ENCODE measurements at regions not wholly inside any gene's neighbourhood (a gene's known extent, or its start where the extent isn't known, plus 50 kb on each side); places are given as distances from the start of the nearest gene placed in this dataset.

DNA sequence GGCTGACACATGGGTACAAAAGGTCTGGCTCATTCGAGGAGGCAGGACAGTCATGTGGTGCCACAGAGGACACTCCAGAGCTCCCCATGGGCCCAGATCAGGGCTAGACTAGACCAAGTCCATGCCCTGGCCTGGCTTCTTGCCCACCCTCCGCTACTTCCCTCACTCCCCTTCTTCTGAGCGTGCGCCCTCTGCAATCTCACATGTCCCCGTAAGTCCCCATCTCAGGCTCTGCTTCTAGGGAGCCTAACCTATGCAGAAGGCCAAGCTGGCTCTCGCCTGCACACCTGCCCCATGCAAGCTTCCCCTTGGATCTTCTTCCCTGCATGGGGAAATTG lies 553.6 kb downstream of the PTPRU start:
- Histone ChIP-seq H3K36me3 (no peaks in the 10 kb centered on the region), H3K27me3 (no peaks in the 10 kb centered on the region), H3K4me1 (no peaks in the 10 kb centered on the region), H3K4me3 (ENCODE audit: low read depth, low read length) (no peak overlapping the region), H3K9me3 (no peaks in the 10 kb centered on the region)
- TF ChIP-seq, protein P1, sequence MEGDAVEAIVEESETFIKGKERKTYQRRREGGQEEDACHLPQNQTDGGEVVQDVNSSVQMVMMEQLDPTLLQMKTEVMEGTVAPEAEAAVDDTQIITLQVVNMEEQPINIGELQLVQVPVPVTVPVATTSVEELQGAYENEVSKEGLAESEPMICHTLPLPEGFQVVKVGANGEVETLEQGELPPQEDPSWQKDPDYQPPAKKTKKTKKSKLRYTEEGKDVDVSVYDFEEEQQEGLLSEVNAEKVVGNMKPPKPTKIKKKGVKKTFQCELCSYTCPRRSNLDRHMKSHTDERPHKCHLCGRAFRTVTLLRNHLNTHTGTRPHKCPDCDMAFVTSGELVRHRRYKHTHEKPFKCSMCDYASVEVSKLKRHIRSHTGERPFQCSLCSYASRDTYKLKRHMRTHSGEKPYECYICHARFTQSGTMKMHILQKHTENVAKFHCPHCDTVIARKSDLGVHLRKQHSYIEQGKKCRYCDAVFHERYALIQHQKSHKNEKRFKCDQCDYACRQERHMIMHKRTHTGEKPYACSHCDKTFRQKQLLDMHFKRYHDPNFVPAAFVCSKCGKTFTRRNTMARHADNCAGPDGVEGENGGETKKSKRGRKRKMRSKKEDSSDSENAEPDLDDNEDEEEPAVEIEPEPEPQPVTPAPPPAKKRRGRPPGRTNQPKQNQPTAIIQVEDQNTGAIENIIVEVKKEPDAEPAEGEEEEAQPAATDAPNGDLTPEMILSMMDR (IDR thresholded peaks at IDR 0.05; ENCODE audit: low read depth, low read length): no peak
- no peak for DNase-seq

DNA sequence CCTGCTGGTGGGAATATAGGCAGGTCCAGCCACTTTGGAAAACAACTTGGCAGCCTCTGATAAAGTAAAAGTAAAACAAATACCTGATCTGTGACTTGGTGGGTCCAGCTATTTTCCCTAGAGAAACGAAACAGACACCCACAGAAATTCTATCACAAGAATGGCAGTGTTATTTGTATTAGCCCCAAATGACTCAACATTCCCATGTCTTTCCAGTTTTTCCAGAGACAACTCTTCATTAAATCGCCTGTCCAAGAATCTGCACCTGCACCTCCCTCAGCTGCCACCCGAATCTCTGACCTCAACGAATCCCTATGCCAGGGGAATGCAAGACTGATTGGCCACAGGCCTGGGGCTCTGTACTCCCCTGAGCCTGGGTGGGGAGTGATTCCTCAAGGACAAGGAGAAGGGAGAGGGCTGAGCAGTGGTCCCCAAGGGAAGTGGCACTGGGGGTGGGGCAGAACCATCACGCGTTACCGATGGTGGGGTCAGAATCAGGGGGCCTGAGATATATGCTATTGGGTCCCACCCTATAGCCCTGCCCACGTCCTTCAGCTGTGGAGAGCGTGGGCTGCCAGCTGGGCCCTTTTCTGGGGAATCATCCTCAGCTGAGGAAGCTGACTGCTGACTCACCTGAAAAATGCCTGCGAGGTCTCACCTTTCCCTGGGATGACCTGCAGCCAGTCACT lies 553.0 kb downstream of the PTPRU start:
- DNase-seq: no peak
- Histone ChIP-seq H3K9me3 (no peaks in the 10 kb centered on the region), H3K36me3 (no peaks in the 10 kb centered on the region), H3K4me3 (ENCODE audit: low read depth, low read length) (no peak overlapping the region), H3K27me3 (no peaks in the 10 kb centered on the region), H3K4me1 (no peaks in the 10 kb centered on the region)
- TF ChIP-seq, protein P1 (IDR thresholded peaks at IDR 0.05; ENCODE audit: low read depth, low read length): no peak

DNA sequence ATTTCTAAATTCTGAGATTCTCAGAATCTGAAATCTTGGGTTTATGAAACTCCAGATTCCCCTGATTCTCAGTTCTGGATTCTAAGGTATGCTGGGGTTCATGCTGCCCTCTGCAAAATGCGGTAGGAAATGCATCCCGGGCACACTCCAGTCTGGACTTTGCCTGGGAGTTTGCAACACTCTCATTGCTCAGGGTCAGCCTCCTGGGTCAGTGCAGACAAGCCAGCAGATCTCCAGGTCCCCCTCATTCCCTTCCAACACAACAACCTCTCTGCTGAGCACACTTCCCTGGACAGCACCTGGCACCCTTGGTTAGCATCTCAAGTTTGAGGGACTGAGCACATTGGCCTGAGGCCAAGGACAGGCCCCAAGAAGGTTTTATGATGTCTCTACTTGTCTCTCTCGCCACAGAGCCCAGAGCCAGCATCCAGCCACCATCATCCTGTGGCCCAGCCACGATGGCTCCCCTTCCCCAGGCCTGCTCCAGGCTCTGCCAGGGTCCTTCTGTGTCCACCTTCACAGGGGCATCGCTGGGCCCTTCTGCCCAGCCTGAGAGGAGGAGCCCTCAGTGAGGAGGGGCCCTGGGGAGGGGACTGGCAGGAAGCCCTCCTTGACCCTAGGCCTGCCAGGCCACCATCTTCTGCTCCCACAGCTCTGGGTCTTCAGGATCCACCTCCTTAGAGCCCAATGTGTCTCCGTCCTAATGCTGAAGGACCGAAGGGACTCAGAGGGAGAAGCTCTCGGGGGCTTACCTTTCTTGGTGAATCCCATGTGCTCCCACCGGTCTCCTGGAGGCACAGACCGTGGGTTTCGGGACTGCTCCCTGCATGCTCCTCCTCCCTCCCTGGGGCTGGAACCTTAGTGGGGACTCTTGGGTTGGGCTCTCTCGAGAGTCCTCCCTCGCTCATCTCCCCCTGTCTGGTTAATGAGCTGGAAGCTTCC lies 550.7 kb downstream of the PTPRU start:
- Histone ChIP-seq H3K4me1 (no peaks in the 10 kb centered on the region), H3K27me3 (no peaks in the 10 kb centered on the region), H3K36me3 (no peaks in the 10 kb centered on the region), H3K9me3 (no peaks in the 10 kb centered on the region), H3K4me3 (ENCODE audit: low read depth, low read length) (no peak overlapping the region)
- DNase-seq: no peak
- TF ChIP-seq, protein P1 (IDR thresholded peaks at IDR 0.05; ENCODE audit: low read depth, low read length): no peak

DNA sequence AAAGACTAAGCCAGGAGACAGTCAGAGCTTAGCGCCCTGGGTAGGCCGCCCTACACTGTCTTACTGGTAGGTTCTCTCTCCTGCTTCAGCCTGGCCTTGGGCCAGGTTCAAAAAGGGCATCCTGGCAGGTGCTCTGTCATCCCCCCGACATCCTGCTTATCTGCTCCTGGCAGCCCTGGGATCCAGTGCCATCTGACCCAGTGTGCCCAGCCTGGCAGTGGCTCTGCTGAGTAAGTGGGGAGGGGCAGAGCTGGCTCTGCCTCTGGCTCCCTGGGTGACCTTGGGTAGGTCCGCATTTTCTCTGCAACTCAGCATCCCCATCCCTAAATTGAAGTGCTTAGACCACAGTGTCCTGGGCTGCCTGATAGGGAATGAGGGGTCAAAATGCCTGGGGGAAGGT lies 549.9 kb downstream of the PTPRU start:
- Histone ChIP-seq H3K27me3 (no peaks in the 10 kb centered on the region), H3K9me3 (no peaks in the 10 kb centered on the region), H3K4me3 (ENCODE audit: low read depth, low read length) (no peak overlapping the region), H3K36me3 (no peaks in the 10 kb centered on the region), H3K4me1 (no peaks in the 10 kb centered on the region)
- TF ChIP-seq, protein P1 (IDR thresholded peaks at IDR 0.05; ENCODE audit: low read depth, low read length): no peak
- DNase-seq: no peak

DNA sequence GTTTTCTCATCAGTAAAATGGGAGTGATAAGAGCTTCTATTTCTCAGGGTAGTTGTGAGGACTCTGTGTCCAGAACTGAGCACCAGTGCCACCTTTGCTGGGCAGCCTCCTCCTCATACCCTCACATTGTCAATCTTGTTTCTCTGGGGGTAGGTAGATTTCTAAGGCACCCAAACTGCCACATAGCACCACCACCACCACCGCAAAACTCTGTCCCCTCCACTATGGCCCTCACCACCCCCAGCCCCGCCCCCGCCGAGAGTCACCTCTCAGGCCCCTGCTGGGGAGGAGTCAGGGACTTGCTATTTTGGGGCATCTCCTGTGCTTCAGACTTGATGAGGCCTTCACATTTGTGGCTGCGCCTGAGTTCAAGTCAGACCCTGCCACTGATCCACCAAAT lies 549.2 kb downstream of the PTPRU start:
- no peak overlapping the region for H3K4me3 ChIP-seq (ENCODE audit: low read depth, low read length)
- DNase-seq: no peak
- TF ChIP-seq, protein P1 (IDR thresholded peaks at IDR 0.05; ENCODE audit: low read depth, low read length): no peak
- H3K27me3 ChIP-seq: no peaks in the 10 kb centered on the region
- H3K36me3 ChIP-seq: no peaks in the 10 kb centered on the region
- H3K9me3 ChIP-seq: no peaks in the 10 kb centered on the region
- H3K4me1 ChIP-seq: no peaks in the 10 kb centered on the region

DNA sequence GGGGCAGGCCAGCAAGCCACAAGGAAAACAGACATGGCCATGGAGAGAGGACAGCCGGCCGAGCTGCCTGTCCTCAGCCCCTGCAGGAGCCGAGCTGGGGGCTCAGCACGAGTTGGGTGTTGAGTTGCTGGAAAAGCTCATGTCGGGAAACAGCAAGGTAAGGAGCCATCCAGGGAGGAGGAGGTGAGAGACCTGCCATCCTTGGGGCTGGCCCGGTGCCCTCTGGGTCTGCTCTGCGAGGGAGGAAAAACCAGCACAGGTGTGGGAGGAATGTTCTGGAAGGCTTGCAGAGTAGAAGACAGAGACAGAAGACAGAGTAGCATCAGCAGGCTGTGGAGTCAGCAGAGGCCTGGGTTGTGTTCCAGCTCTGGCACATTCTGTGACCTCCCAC lies 548.8 kb downstream of the PTPRU start:
- DNase-seq: no peak
- TF ChIP-seq, protein P1 (IDR thresholded peaks at IDR 0.05; ENCODE audit: low read depth, low read length): no peak
- no peaks in the 10 kb centered on the region for H3K4me1 ChIP-seq
- H3K27me3 ChIP-seq: no peaks in the 10 kb centered on the region
- H3K36me3 ChIP-seq: no peaks in the 10 kb centered on the region
- no peaks in the 10 kb centered on the region for H3K9me3 ChIP-seq
- H3K4me3 ChIP-seq (ENCODE audit: low read depth, low read length): no peak overlapping the region
